HCT116 (cell line): ENCODE measurements at regions not wholly inside any gene's neighbourhood (a gene's known extent, or its start where the extent isn't known, plus 50 kb on each side); places are given as distances from the start of the nearest gene placed in this dataset.

ENCODE experiments used
- ATAC-seq: fragments of 200-7000 bp; cut with Tn5 transposase; 2 replicates; pipeline ENCODE4 v1.9.1; 2020; ENCODE audit warnings: mild to moderate bottlenecking, moderate library complexity
- BruUV-seq: library from RNA; stranded (reverse); fragments of 400-500 nt; replicated peaks from 2 replicates; lab custom pipeline; 2021; lab: Mats Ljungman, UMichigan
- CTCF ChIA-PET: fragments of 300-600 bp; sonication (Branson Sonifier 250); formaldehyde crosslinking; loops from one replicate; lab custom pipeline; 2021; ENCODE audit warnings: antibody characterized with exemption; lab: Charles Lee
- POLR2A ChIA-PET: fragments of 300-600, 350-600 bp; sonication (Branson Sonifier 250); formaldehyde crosslinking; loops from one replicate; lab custom pipeline; 2021; ENCODE audit warnings: antibody characterized with exemption; lab: Charles Lee
- RAD21 ChIA-PET, 2 experiments: fragments of 300-600 bp; sonication (Branson Sonifier 250); formaldehyde crosslinking; loops; one replicate each; lab custom pipeline; 2023; ENCODE audit warnings: low total read pairs in 2 of 2; ENCODE audit not compliant: uncharacterized antibody in 2 of 2, unreplicated experiment in 2 of 2, low non-redundant PET in 1 of 2; lab: Charles Lee
- DNase-seq: peaks from one replicate; pipeline ENCODE4 v3.0.0-alpha.2; 2010; ENCODE audit warnings: low read depth, low spot score
- H2AFZ ChIP-seq: fragments of 200-600 bp; shearing (Covaris generic), sonication (generic); 2 replicates; pipeline ENCODE4 v1.6.1; 2017; ENCODE audit warnings: low read depth, mixed run types, mixed read lengths, antibody characterized with exemption, low read length; ENCODE audit not compliant: poor library complexity, severe bottlenecking
- H3K27ac ChIP-seq: 2 replicates; pipeline ENCODE4 v1.5.1; 2012; ENCODE audit warnings: low read depth, low read length
- H3K27me3 ChIP-seq: fragments of 200-600 bp; sonication (generic); 2 replicates; pipeline ENCODE4 v1.6.1; 2016; ENCODE audit warnings: mixed run types, low read length, mixed read lengths; ENCODE audit not compliant: insufficient read depth
- H3K36me3 ChIP-seq, 2 experiments: fragments of 200-500 bp in 1 of 2; fragments of 200-600 bp in 1 of 2; sonication (Bioruptor generic) in 1 of 2; sonication (generic) in 1 of 2; 2 replicates each; pipeline versions ENCODE4 v1.5.1 to v1.6.1; 2014 to 2016; ENCODE audit warnings: low read length in 2 of 2, inconsistent platforms in 1 of 2, mixed read lengths in 1 of 2, mixed run types in 1 of 2; ENCODE audit not compliant: insufficient read depth in 2 of 2, control insufficient read depth in 1 of 2
- H3K4me1 ChIP-seq, 2 experiments: fragments of 200-600 bp in 1 of 2; sonication (generic) in 1 of 2; 2 replicates each; pipeline versions ENCODE4 v1.5.1 to v1.6.1; 2012 to 2017; ENCODE audit warnings: low read length in 2 of 2, inconsistent platforms in 1 of 2, mild to moderate bottlenecking in 1 of 2, mixed read lengths in 1 of 2, mixed run types in 1 of 2, moderate library complexity in 1 of 2; ENCODE audit not compliant: insufficient read depth in 2 of 2, control insufficient read depth in 1 of 2
- H3K4me2 ChIP-seq: fragments of 200-600 bp; sonication (generic); 2 replicates; pipeline ENCODE4 v1.6.1; 2017; ENCODE audit warnings: mixed run types, low read length, mixed read lengths
- H3K4me3 ChIP-seq, 2 experiments: fragments of 200-600 bp in 1 of 2; sonication (generic) in 1 of 2; replicated peaks in 1 of 2; 2 replicates each; pipeline ENCODE4 v1.5.1; 2011 to 2016; ENCODE audit warnings: low read length in 2 of 2, control low read depth in 1 of 2, low read depth in 1 of 2, mild to moderate bottlenecking in 1 of 2, mixed read lengths in 1 of 2, mixed run types in 1 of 2
- H3K79me2 ChIP-seq: fragments of 200-600 bp; sonication (generic); 2 replicates; pipeline ENCODE4 v1.6.1; 2017; ENCODE audit warnings: mild to moderate bottlenecking, mixed run types, low read length, moderate library complexity, mixed read lengths; ENCODE audit not compliant: insufficient read depth
- H3K9ac ChIP-seq: fragments of 200-600 bp; sonication (generic); 2 replicates; pipeline ENCODE4 v1.6.1; 2016; ENCODE audit warnings: low read length, mixed read lengths
- H3K9me2 ChIP-seq: fragments of 200-600 bp; sonication (generic), shearing (Covaris generic); 2 replicates; pipeline ENCODE4 v1.6.1; 2017; ENCODE audit warnings: mixed run types, mild to moderate bottlenecking, moderate library complexity; ENCODE audit not compliant: insufficient read depth
- H3K9me3 ChIP-seq, 2 experiments: fragments of 200-500 bp in 1 of 2; fragments of 200-600 bp in 1 of 2; sonication (Bioruptor generic) in 1 of 2; sonication (generic) in 1 of 2; 2 replicates each; pipeline ENCODE4 v1.6.1; 2014 to 2017; ENCODE audit warnings: low read length in 2 of 2, mixed read lengths in 2 of 2, inconsistent platforms in 1 of 2, low read depth in 1 of 2, mild to moderate bottlenecking in 1 of 2, mixed run types in 1 of 2, moderate library complexity in 1 of 2; ENCODE audit not compliant: control insufficient read depth in 1 of 2, insufficient read depth in 1 of 2
- H4K20me1 ChIP-seq: fragments of 200-600 bp; sonication (generic), shearing (Covaris generic); 2 replicates; pipeline ENCODE4 v1.6.1; 2017; ENCODE audit warnings: mixed run types, mild to moderate bottlenecking, moderate library complexity; ENCODE audit not compliant: insufficient read depth
- CTCF ChIP-seq, 3 experiments: fragments of 200-600 bp in 1 of 3; sonication (generic) in 1 of 3; IDR thresholded peaks in 2 of 3; conservative IDR thresholded peaks in 1 of 3; 2 replicates each; pipeline ENCODE4 v1.5.1; 2012 to 2017; ENCODE audit warnings: low read depth in 2 of 3, low read length in 2 of 3, antibody characterized with exemption in 1 of 3, borderline replicate concordance in 1 of 3, control low read depth in 1 of 3, mild to moderate bottlenecking in 1 of 3, mixed read lengths in 1 of 3, mixed run types in 1 of 3, moderate library complexity in 1 of 3; ENCODE audit not compliant: insufficient read depth in 1 of 3
- EGR1 ChIP-seq: IDR thresholded peaks from 2 replicates; pipeline ENCODE4 v1.6.1; 2012; ENCODE audit warnings: low read depth
- ELF1 ChIP-seq: IDR thresholded peaks from 2 replicates; pipeline ENCODE4 v1.6.1; 2012; ENCODE audit warnings: low read depth, borderline replicate concordance
- EZH2phosphoT487 ChIP-seq: fragments of 200-600 bp; IDR thresholded peaks from 2 replicates; pipeline ENCODE4 v1.6.1; 2018; ENCODE audit warnings: antibody characterized with exemption, borderline replicate concordance
- REST ChIP-seq: IDR thresholded peaks from 2 replicates; pipeline ENCODE4 v1.6.1; 2012; ENCODE audit warnings: low read depth
- SRF ChIP-seq: IDR thresholded peaks from 2 replicates; pipeline ENCODE4 v1.6.1; 2012; ENCODE audit warnings: low read depth
- ZBTB33 ChIP-seq: IDR thresholded peaks from 2 replicates; pipeline ENCODE4 v1.6.1; 2011; ENCODE audit warnings: mild to moderate bottlenecking, low read length, moderate library complexity; ENCODE audit not compliant: insufficient replicate concordance; ENCODE audit errors: extremely low read depth
- intact Hi-C: fragments of 100-400 bp; cut with micrococcal nuclease; formaldehyde crosslinking; loops from 2 replicates; pipeline ENCODE4 v1.10.0; 2022

GRCh38 chr11:19510468-19510867 lies 202.2 kb upstream of the NAV2 start:
- Histone ChIP-seq H3K4me2 (no peak overlapping the region), H3K27me3 (peaks cover 63% of the 10 kb centered on the region), H3K9me3 (no peaks in the 10 kb centered on the region), H3K27ac (no peak overlapping the region), H3K36me3 (no peaks in the 10 kb centered on the region), H3K4me1 (peaks cover 8 to 10% of the 10 kb centered on the region in 2 experiments; a peak in 3 of 4 replicates), H3K9ac (no peak overlapping the region), H3K9me2 (no peaks in the 10 kb centered on the region), H3K4me3 (no peak overlapping the region), H3K79me2 (no peaks in the 10 kb centered on the region), H2AFZ (no peak overlapping the region), H4K20me1 (no peaks in the 10 kb centered on the region)
- ATAC-seq (no peak), DNase-seq (no peak)
- intact Hi-C loops = no loop called here
- CTCF ChIA-PET = no interaction called here
- POLR2A ChIA-PET = no interaction called here
- BruUV-seq = no TSS peak
- no peak for TF ChIP-seq SRF
- TF ChIP-seq REST = no peak
- no peak for TF ChIP-seq CTCF (IDR thresholded peaks at IDR 0.05 in 2 of 3, conservative IDR thresholded peaks at IDR 0.05 in 1 of 3; ENCODE audit: borderline replicate concordance in 1 of 3, insufficient read depth in 1 of 3, low read depth in 2 of 3, low read length in 2 of 3)
- no peak for TF ChIP-seq ELF1
- TF ChIP-seq ZBTB33 = no peak
- TF ChIP-seq EGR1 = no peak
- TF ChIP-seq EZH2phosphoT487 = 0 out of 2 replicates have a peak, but pooled peaks have one; percentile 42
- RAD21 ChIA-PET = no interaction called here
